NB4 (cell line): ENCODE measurements at regions not wholly inside any gene's neighbourhood (a gene's known extent, or its start where the extent isn't known, plus 50 kb on each side); places are given as distances from the start of the nearest gene placed in this dataset.

Experiments
- TF ChIP-seq, protein P1 (sequence below): IDR thresholded peaks from 2 replicates; pipeline ENCODE4 v1.6.1; 2011; ENCODE audit warnings: low read depth, low read length
- TF ChIP-seq, protein P2 (sequence below): IDR thresholded peaks from one replicate; pipeline ENCODE4 v1.5.1; 2012; ENCODE audit warnings: low read depth, low read length

DNA sequence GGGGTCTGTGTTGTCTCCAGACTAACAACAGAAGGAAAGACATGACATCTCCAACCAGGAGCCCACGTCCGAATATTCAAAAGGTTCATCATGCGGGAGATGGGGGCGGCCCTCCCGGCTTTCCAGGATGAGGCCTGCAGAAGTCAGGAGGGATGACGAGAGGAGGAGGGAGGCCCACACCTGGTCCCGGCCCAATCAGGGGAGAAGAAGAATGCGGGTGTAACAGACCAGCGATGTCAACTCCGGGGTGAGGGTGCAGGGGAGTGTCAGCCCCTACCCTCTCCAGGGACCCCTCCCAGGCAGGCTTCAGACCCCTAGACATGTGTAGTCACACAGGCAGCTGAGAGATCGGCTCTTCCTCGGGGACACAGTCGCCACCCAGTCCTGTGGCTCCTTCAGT is 275.3 kb upstream of the ZNF507 start:
- TF ChIP-seq, protein P1, sequence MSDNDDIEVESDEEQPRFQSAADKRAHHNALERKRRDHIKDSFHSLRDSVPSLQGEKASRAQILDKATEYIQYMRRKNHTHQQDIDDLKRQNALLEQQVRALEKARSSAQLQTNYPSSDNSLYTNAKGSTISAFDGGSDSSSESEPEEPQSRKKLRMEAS: no peak
- TF ChIP-seq, protein P2, sequence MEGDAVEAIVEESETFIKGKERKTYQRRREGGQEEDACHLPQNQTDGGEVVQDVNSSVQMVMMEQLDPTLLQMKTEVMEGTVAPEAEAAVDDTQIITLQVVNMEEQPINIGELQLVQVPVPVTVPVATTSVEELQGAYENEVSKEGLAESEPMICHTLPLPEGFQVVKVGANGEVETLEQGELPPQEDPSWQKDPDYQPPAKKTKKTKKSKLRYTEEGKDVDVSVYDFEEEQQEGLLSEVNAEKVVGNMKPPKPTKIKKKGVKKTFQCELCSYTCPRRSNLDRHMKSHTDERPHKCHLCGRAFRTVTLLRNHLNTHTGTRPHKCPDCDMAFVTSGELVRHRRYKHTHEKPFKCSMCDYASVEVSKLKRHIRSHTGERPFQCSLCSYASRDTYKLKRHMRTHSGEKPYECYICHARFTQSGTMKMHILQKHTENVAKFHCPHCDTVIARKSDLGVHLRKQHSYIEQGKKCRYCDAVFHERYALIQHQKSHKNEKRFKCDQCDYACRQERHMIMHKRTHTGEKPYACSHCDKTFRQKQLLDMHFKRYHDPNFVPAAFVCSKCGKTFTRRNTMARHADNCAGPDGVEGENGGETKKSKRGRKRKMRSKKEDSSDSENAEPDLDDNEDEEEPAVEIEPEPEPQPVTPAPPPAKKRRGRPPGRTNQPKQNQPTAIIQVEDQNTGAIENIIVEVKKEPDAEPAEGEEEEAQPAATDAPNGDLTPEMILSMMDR: no peak
